Embryonic facial prominence (tissue), 1 donor: ENCODE measurements at regions not wholly inside any gene's neighbourhood (a gene's known extent, or its start where the extent isn't known, plus 50 kb on each side); places are given as distances from the start of the nearest gene placed in this dataset.
"Not testable (repeated sequence)": the region's sequence is repeated elsewhere in the genome, so short reads cannot be mapped to it uniquely, and the experiment has no call there.

Experiments used
- DNase-seq: peaks from one replicate; pipeline ENCODE4 v3.0.0-alpha.2; 2016; ENCODE audit errors: extremely low spot score

GRCh38 chr21:21858502-21859334 is 860.5 kb downstream of the NCAM2 start:
- DNase-seq, result no peak

GRCh38 chr21:21860888-21861287 is 862.7 kb downstream of the NCAM2 start:
- no peak for DNase-seq

GRCh38 chr21:21864321-21864840 is 866.2 kb downstream of the NCAM2 start:
- DNase-seq, result no peak

GRCh38 chr21:21897275-21897883 is 899.2 kb downstream of the NCAM2 start:
- no peak for DNase-seq

GRCh38 chr21:21898801-21899200 is 900.6 kb downstream of the NCAM2 start:
- DNase-seq, result no peak

DNA sequence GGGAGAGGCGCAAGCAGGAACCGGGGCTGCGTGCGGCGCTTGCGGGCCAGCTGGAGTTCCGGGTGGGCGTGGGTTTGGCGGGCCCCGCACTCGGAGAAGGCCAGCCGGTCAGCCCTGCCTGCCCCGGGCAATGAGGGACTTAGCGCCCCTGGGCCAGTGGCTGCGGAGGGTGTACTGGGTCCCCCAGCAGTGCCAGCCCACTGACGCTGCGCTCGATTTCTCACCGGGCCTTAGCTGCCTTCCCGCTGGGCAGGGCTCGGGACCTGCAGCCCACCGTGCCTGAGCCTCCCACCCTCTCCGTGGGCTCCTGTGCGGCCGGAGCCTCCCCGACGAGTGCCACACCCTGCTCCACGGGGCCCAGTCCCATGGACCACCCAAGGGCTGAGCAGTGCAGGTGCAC is 904.2 kb downstream of the NCAM2 start:
- not testable (repeated sequence) for DNase-seq

- no peak for DNase-seq
Observed at GRCh38 chr21:21907271-21907670, 909.1 kb downstream of the NCAM2 start.

DNA sequence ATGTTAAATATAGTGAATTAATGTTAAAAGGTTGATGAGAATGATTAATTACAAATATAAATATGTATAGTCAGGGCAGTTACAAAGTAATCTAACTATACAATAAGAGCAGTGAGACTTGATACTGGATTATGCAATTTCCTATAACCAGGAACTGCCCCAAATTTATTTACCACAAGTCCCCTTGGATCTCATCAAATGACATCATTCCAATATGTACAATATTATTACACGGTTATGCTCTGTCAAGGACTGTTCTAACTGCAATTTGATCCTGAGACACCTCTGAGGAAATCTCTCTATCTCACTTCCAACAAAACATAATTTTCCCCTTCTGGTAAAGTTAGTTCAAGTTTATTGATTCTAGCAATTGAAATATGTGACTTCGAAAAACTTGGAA is 917.6 kb downstream of the NCAM2 start:
- DNase-seq, result no peak

- no peak for DNase-seq
Observed at GRCh38 chr21:21921410-21922232, 923.4 kb downstream of the NCAM2 start.

- DNase-seq, result no peak
Observed at GRCh38 chr21:21929226-21929625, 931.0 kb downstream of the NCAM2 start.

DNA sequence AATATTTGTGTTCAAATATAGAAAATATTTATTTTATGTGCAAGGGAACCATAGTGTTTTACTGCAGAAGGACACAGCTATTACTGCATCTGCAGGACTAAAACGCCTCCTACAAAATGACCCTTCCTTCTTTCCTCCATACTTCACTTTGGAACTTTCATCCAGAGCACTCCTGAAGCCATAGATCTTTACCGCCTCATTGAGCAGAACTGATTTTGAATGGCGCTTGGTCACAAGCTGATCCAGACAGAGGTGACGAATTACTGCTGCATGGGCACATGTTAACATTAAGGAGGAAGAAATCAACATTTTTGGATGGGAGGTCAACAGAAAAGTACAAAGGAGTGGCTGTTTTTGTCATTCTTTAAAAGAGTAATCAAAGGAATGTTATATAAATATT is 931.6 kb downstream of the NCAM2 start:
- no peak for DNase-seq

DNA sequence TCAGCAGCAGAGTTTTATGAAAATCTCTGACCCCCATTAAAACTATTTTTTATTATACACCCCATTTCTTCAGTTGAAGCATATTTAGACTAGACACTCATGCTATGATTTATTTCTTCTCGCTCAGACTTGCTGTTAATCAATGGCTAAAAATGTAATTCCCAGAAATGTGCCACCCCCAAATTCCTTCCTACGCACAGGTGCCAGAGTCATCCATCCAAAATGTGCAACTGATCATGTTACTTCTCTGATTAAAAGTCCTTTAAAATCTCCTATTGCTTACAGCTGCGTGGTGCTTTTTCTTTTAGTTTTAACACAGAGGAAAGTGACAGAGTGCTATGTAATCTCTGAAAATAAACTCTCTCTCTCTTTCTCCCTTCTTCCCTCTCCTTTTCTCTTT is 954.4 kb downstream of the NCAM2 start:
- no peak for DNase-seq

DNA sequence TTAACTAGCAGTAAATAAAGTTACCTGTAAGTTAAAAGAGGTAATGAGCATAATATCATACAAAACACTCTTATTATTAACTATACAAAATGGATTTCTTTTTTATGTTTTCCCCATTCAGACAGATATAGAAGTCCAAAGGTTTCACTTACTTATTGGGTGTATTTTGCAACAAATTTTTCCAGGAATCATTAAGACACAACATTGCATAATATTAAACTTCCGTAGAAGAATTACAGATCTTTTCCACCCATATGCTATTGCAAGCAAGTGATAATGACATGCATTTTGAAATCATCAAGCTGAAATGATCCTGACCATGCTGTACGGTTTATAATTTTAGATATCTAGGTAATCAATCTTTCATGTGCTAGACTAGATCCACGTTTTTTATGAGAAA is 957.0 kb downstream of the NCAM2 start:
- no peak for DNase-seq

GRCh38 chr21:21957490-21957889 is 959.3 kb downstream of the NCAM2 start:
- no peak for DNase-seq

DNA sequence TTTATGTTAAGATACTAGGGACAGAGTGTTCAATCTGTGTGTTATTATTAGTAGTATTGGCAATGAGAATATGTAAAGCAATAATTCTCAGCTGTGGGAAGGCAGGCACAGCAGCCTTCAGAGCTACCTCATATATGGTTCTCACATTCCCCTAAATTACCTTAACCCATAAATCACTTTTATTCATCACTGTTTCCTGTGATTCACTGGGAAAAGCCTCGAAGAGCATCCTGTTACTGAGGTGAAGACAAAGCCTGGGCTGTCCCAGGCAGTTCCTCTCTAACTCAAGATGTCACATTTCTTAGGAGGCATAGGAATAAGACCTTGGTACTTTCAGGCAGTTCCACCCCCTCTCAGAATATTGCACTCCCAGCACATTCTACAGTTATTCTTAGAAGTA is 965.7 kb downstream of the NCAM2 start:
- no peak for DNase-seq

- no peak for DNase-seq
Observed at GRCh38 chr21:21968810-21969209, 970.6 kb downstream of the NCAM2 start.

- DNase-seq, result no peak
Observed at GRCh38 chr21:21969211-21969610, 971.0 kb downstream of the NCAM2 start.

- no peak for DNase-seq
Observed at GRCh38 chr21:21971384-21971783, 973.2 kb downstream of the NCAM2 start.

DNA sequence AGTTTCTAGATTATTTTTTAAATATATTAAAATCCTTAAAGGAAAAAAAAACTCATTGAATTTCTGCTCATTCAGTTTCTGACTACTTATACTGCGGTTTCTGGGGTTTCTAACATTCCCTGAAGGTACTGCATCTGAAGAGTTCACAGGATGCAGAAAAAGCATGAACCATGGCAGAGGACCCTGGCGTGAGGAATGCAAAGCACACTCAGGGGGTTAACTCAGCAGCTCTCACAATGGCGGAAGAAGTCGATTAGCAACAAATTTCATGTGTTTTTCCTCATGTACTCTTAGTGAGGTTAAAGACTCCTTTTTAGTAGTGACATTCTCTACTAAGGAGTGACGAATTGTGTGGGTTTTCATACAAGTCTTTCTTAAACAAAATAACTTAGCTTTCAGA is 975.6 kb downstream of the NCAM2 start:
- no peak for DNase-seq

DNA sequence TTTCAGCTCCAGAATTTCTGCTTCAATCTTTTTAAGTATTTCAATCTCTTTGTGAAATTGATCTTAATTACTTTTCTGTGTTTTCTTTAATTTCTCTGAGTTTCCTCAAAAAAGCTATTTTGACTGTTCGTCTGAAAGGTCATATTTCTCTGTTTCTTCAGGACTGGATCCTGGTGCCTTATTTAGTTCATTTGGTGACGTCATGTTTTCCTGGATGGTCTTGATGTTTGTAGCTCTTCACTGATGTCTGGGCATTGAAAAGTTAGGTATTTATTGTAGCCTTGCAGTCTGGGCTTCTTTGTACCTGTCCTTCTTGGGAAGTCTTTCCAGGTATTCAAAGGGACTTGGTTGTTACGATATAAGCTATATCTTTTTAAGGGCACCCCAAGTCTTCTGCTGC is 998.7 kb downstream of the NCAM2 start:
- no peak for DNase-seq

- no peak for DNase-seq
Observed at GRCh38 chr21:21997390-21998333, 999.5 kb downstream of the NCAM2 start.
